OCI-LY1 (cell line): ENCODE measurements at regions not wholly inside any gene's neighbourhood (a gene's known extent, or its start where the extent isn't known, plus 50 kb on each side); places are given as distances from the start of the nearest gene placed in this dataset.

Experiments
- H2AFZ ChIP-seq: fragments of 200-600 bp; sonication (generic), shearing (Covaris generic); 2 replicates; pipeline ENCODE4 v1.6.0; 2014; ENCODE audit warnings: antibody characterized with exemption, mild to moderate bottlenecking, low read length
- H3F3A ChIP-seq: fragments of 200-600 bp; sonication (generic), shearing (Covaris generic); 2 replicates; pipeline ENCODE4 v1.6.0; 2014; ENCODE audit warnings: mild to moderate bottlenecking, antibody characterized with exemption, low read length, moderate library complexity; ENCODE audit not compliant: insufficient read depth
- H3K27ac ChIP-seq: fragments of 200-600 bp; sonication (generic); 2 replicates; pipeline ENCODE4 v1.5.1; 2014; ENCODE audit warnings: low read length, mixed run types, mild to moderate bottlenecking, low read depth; ENCODE audit not compliant: poor library complexity, severe bottlenecking
- H3K27me3 ChIP-seq: fragments of 200-600 bp; sonication (generic); 2 replicates; pipeline ENCODE4 v1.6.0; 2014; ENCODE audit warnings: antibody characterized with exemption, mild to moderate bottlenecking, low read length, moderate library complexity; ENCODE audit not compliant: insufficient read depth
- H3K36me3 ChIP-seq: fragments of 200-600 bp; sonication (generic); 2 replicates; pipeline ENCODE4 v1.6.1; 2014; ENCODE audit warnings: mild to moderate bottlenecking, antibody characterized with exemption, low read length, moderate library complexity, mixed read lengths; ENCODE audit not compliant: insufficient read depth
- H3K4me1 ChIP-seq: fragments of 200-600 bp; sonication (generic); 2 replicates; pipeline ENCODE4 v1.5.1; 2014; ENCODE audit warnings: mild to moderate bottlenecking, low read length, moderate library complexity; ENCODE audit not compliant: insufficient read depth, severe bottlenecking
- H3K4me2 ChIP-seq: fragments of 200-600 bp; sonication (generic), shearing (Covaris generic); 2 replicates; pipeline ENCODE4 v1.6.1; 2014; ENCODE audit warnings: low read length
- H3K4me3 ChIP-seq: fragments of 200-600 bp; sonication (generic); 2 replicates; pipeline ENCODE4 v1.5.1; 2014; ENCODE audit warnings: low read length, low read depth, mild to moderate bottlenecking, mixed read lengths; ENCODE audit not compliant: poor library complexity, severe bottlenecking
- H3K79me2 ChIP-seq: fragments of 200-600 bp; shearing (Covaris generic); 2 replicates; pipeline ENCODE4 v1.6.1; 2016; ENCODE audit warnings: mixed run types, low read length, mixed read lengths; ENCODE audit not compliant: insufficient read depth
- H3K9ac ChIP-seq: fragments of 200-600 bp; sonication (generic), shearing (Covaris generic); 2 replicates; pipeline ENCODE4 v1.6.1; 2014; ENCODE audit warnings: mild to moderate bottlenecking, low read length, mixed read lengths
- H3K9me2 ChIP-seq: fragments of 200-600 bp; sonication (generic), shearing (Covaris generic); 2 replicates; pipeline ENCODE4 v1.6.1; 2014; ENCODE audit warnings: low read depth, mild to moderate bottlenecking, low read length, mixed read lengths
- H3K9me3 ChIP-seq: fragments of 200-600 bp; shearing (Covaris generic); 2 replicates; pipeline ENCODE4 v1.6.1; 2014; ENCODE audit warnings: low read length, mixed read lengths
- H4K20me1 ChIP-seq: fragments of 200-600 bp; sonication (generic), shearing (Covaris generic); 2 replicates; pipeline ENCODE4 v1.6.0; 2016; ENCODE audit warnings: mild to moderate bottlenecking, low read length; ENCODE audit not compliant: insufficient read depth
- EZH2 ChIP-seq: fragments of 200-600 bp; sonication (generic), shearing (Covaris generic); IDR thresholded peaks from 2 replicates; pipeline ENCODE4 v1.8.0; 2017; ENCODE audit warnings: borderline replicate concordance, mixed run types, mild to moderate bottlenecking, antibody characterized with exemption, low read length, moderate library complexity, mixed read lengths
- TF ChIP-seq, protein P1 (sequence below): fragments of 200-600 bp; sonication (generic), shearing (Covaris generic); IDR thresholded peaks from 2 replicates; pipeline ENCODE4 v1.5.1; 2017; ENCODE audit warnings: mild to moderate bottlenecking, antibody characterized with exemption, low read length, moderate library complexity, mixed read lengths

DNA sequence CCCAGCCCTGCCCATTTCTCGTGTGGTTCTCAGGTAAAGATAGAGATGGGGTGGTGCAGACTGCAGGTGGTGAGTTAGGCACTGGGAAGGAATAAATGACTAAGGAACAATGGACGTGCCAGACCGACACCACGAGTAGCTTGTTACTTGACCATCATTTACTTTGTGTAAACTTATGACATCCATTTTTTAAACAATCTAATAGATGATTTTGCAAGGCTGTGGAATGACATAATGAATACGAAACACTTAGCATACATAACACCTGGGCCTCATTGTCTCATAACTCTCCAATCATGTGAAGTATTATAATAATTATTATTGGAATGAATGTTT lies 137.3 kb upstream of the CPEB2 start:
- TF ChIP-seq, protein P1, sequence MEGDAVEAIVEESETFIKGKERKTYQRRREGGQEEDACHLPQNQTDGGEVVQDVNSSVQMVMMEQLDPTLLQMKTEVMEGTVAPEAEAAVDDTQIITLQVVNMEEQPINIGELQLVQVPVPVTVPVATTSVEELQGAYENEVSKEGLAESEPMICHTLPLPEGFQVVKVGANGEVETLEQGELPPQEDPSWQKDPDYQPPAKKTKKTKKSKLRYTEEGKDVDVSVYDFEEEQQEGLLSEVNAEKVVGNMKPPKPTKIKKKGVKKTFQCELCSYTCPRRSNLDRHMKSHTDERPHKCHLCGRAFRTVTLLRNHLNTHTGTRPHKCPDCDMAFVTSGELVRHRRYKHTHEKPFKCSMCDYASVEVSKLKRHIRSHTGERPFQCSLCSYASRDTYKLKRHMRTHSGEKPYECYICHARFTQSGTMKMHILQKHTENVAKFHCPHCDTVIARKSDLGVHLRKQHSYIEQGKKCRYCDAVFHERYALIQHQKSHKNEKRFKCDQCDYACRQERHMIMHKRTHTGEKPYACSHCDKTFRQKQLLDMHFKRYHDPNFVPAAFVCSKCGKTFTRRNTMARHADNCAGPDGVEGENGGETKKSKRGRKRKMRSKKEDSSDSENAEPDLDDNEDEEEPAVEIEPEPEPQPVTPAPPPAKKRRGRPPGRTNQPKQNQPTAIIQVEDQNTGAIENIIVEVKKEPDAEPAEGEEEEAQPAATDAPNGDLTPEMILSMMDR, result no peak

DNA sequence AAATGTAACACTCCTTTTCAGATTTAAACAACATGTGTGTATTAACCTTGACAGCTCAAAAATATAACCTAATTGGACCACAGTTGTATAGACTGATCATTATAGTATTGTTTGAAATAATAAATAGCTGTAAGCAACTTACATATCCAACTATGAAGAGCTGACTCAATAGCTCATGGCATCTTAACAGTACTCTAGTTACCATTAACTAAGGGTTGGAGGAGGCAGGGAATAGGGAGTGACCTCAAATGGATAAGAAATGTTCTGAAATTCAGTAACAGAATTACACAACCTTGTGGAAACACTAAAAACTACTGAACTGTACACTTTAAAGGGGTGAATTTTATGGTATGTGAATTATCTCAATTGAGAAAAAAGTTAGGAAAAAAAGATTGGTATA lies 136.5 kb upstream of the CPEB2 start:
- no peaks in the 10 kb centered on the region for H3K27me3 ChIP-seq
- H3K4me1 ChIP-seq, result no peaks in the 10 kb centered on the region
- no peak overlapping the region for H3K9ac ChIP-seq
- H3K27ac ChIP-seq, result no peak overlapping the region
- no peak overlapping the region for H2AFZ ChIP-seq
- no peaks in the 10 kb centered on the region for H4K20me1 ChIP-seq
- no peaks in the 10 kb centered on the region for H3K79me2 ChIP-seq
- H3K9me2 ChIP-seq, result no peaks in the 10 kb centered on the region
- H3K9me3 ChIP-seq, result no peaks in the 10 kb centered on the region
- no peak overlapping the region for H3K4me3 ChIP-seq
- TF ChIP-seq, protein P1, result no peak
- no peak for TF ChIP-seq EZH2
- H3F3A ChIP-seq, result no peaks in the 10 kb centered on the region
- no peak overlapping the region for H3K4me2 ChIP-seq
- H3K36me3 ChIP-seq, result no peaks in the 10 kb centered on the region

More for the DNA sequence above, 137.3 kb upstream of the CPEB2 start:
- no peaks in the 10 kb centered on the region for H3K27me3 ChIP-seq
- no peak overlapping the region for H3K4me2 ChIP-seq
- H2AFZ ChIP-seq, result no peak overlapping the region
- H3K36me3 ChIP-seq, result no peaks in the 10 kb centered on the region
- H3K79me2 ChIP-seq, result no peaks in the 10 kb centered on the region
- no peaks in the 10 kb centered on the region for H3K9me2 ChIP-seq
- no peaks in the 10 kb centered on the region for H3K4me1 ChIP-seq
- no peak overlapping the region for H3K27ac ChIP-seq
- H3K9me3 ChIP-seq, result no peaks in the 10 kb centered on the region
- H4K20me1 ChIP-seq, result no peaks in the 10 kb centered on the region
- no peaks in the 10 kb centered on the region for H3F3A ChIP-seq
- H3K4me3 ChIP-seq, result no peak overlapping the region
- H3K9ac ChIP-seq, result no peak overlapping the region

DNA sequence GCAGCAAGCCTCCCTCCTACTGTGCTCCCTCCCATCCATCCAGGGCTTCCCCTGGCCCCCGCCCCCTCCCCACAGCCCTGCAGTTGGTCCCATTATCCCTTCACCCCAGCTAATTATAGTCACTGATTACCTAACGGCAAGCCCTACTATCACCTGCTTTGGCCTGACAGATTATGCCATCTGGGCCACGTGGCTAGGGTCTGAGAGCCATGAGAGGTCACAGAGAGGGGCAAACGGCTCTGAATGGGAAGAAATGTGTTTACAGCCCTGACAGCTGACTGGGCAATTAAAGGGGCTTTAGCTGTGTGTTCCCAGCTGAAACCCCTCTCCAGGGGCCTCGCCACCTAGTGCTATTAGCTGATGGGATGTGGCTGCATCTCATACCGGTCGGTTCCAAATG lies 134.4 kb upstream of the CPEB2 start:
- Histone ChIP-seq H3K79me2 (no peaks in the 10 kb centered on the region), H3K9ac (no peak overlapping the region), H3K27me3 (no peaks in the 10 kb centered on the region), H3K9me3 (no peaks in the 10 kb centered on the region), H3K9me2 (no peaks in the 10 kb centered on the region), H3F3A (no peaks in the 10 kb centered on the region), H3K4me3 (no peak overlapping the region), H2AFZ (no peak overlapping the region), H4K20me1 (no peaks in the 10 kb centered on the region), H3K4me1 (no peaks in the 10 kb centered on the region), H3K4me2 (no peak overlapping the region), H3K36me3 (no peaks in the 10 kb centered on the region), H3K27ac (no peak overlapping the region)
- TF ChIP-seq, protein P1, result no peak
- no peak for TF ChIP-seq EZH2
